Stimulated activated memory B cell treated with anti-CD40 and anti-IgM and Interleukin-4, amounts not matched to agents 10 μg/mL and 1 μg/mL and 100 μg/mL, for 72 hours (primary cell): ENCODE measurements at regions not wholly inside any gene's neighbourhood (a gene's known extent, or its start where the extent isn't known, plus 50 kb on each side); places are given as distances from the start of the nearest gene placed in this dataset.
A peak's percentile ranks its signal among the peaks of the same experiment; 100 is the strongest.

ENCODE experiments used
- ATAC-seq: fragments of 150-1000 bp; cut with Tn5 transposase; 2 replicates; pipeline ENCODE4 v1.10.0; 2021
- H3K27ac Mint-ChIP-seq: one replicate; pipeline ENCODE4 v1.8.0; 2022; ENCODE audit warnings: mild to moderate bottlenecking, mixed read lengths
- H3K27me3 Mint-ChIP-seq: one replicate; pipeline ENCODE4 v1.8.0; 2022; ENCODE audit warnings: mixed read lengths
- H3K36me3 Mint-ChIP-seq: one replicate; pipeline ENCODE4 v1.8.0; 2022; ENCODE audit warnings: mixed read lengths
- H3K4me1 Mint-ChIP-seq: one replicate; pipeline ENCODE4 v1.8.0; 2022; ENCODE audit warnings: mixed read lengths
- H3K4me3 Mint-ChIP-seq: one replicate; pipeline ENCODE4 v1.8.0; 2022; ENCODE audit warnings: mild to moderate bottlenecking, moderate library complexity, mixed read lengths
- H3K9me3 Mint-ChIP-seq: one replicate; pipeline ENCODE4 v1.8.0; 2022; ENCODE audit warnings: mixed read lengths

- H3K4me1 Mint-ChIP-seq: no peaks in the 10 kb centered on the region
- ATAC-seq: no peak
- no peak overlapping the region for H3K4me3 Mint-ChIP-seq
- no peak overlapping the region for H3K27ac Mint-ChIP-seq
- H3K27me3 Mint-ChIP-seq: no peaks in the 10 kb centered on the region
- H3K36me3 Mint-ChIP-seq: no peaks in the 10 kb centered on the region
- H3K9me3 Mint-ChIP-seq: no peaks in the 10 kb centered on the region
Observed at GRCh38 chr3:59611649-59612443, 562.0 kb upstream of the CFAP20DC start.

GRCh38 chr3:59609657-59610348, 560.0 kb upstream of the CFAP20DC start:
- no peak overlapping the region for H3K4me3 Mint-ChIP-seq
- no peaks in the 10 kb centered on the region for H3K36me3 Mint-ChIP-seq
- no peaks in the 10 kb centered on the region for H3K9me3 Mint-ChIP-seq
- no peaks in the 10 kb centered on the region for H3K4me1 Mint-ChIP-seq
- no peak for ATAC-seq
- no peak overlapping the region for H3K27ac Mint-ChIP-seq
- H3K27me3 Mint-ChIP-seq: no peaks in the 10 kb centered on the region

DNA sequence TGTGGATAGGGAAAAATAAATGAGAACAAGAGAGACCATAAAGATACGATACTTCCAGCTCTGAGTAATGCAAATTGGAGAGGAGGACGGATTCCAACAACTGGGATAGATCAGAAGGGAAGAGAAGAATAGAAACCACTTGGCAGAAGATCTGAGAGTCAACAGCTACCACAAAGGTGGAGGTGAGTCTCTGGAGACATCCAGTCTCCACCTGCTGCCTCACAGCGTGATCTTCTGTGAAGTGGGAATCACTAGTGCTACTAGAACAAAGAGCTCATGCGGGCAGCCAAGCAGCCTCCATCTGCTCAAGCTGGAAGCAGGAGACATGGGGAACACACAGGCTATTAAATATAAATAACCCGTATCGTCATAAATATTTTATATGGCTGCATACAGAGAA, 558.5 kb upstream of the CFAP20DC start:
- no peaks in the 10 kb centered on the region for H3K4me1 Mint-ChIP-seq
- H3K36me3 Mint-ChIP-seq: no peaks in the 10 kb centered on the region
- ATAC-seq: no peak
- no peak overlapping the region for H3K27ac Mint-ChIP-seq
- no peak overlapping the region for H3K4me3 Mint-ChIP-seq
- no peaks in the 10 kb centered on the region for H3K9me3 Mint-ChIP-seq
- no peaks in the 10 kb centered on the region for H3K27me3 Mint-ChIP-seq

DNA sequence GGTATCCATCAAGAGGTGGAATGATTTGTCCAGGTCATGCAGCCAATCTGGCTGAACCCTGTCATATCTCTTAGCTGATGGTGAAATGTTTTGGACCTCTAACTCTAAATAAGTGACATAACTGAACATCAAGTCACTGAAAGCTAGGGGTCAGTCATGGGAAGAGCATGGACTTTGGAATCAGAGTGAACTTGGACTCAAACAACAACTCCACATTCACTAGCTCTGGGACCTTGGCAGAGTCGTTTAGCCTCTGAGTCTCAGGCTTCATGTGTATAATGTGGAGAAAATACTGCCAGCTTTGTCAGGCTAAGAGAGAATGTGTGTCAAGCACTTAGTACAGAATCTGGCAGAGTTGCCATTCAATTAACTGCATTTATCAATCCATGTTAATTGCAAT, 557.8 kb upstream of the CFAP20DC start:
- Mint-ChIP-seq H3K4me1 (no peaks in the 10 kb centered on the region), H3K4me3 (no peak overlapping the region), H3K27me3 (no peaks in the 10 kb centered on the region), H3K27ac (no peak overlapping the region), H3K36me3 (no peaks in the 10 kb centered on the region), H3K9me3 (no peaks in the 10 kb centered on the region)
- ATAC-seq: no peak

- ATAC-seq: no peak
- H3K27me3 Mint-ChIP-seq: no peaks in the 10 kb centered on the region
- no peaks in the 10 kb centered on the region for H3K4me1 Mint-ChIP-seq
- no peaks in the 10 kb centered on the region for H3K9me3 Mint-ChIP-seq
- no peak overlapping the region for H3K27ac Mint-ChIP-seq
- H3K4me3 Mint-ChIP-seq: no peak overlapping the region
- H3K36me3 Mint-ChIP-seq: no peaks in the 10 kb centered on the region
Observed at GRCh38 chr3:59606638-59607266, 556.9 kb upstream of the CFAP20DC start.

DNA sequence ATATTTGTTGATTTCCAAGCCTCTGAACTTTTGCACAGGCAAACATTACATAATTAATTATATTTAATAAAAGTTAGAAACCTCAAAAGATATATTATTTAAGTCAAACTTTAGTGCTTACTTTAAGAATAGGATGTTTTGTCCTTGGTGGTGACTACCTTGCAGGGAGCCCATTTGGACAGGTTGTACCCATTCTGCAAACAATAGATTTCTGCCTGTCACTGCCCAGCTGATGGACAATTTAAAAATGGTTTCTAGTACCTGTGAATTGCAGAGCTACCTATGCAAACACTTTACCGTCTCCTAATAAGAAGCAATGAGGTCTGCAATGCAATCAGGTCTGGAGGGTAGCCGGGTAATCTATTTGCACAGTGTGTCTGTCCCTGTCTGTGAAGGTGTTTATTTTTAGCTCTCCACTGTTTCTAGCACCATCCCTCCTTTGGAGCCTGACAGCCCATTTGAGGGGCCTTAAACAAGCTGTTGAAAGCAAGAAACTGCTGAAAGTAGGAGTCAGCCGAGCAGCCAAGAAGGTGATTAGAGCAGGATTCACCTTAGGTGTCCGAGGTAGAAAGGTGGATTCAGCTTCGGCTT, 556.2 kb upstream of the CFAP20DC start:
- Mint-ChIP-seq H3K4me3 (no peak overlapping the region), H3K27ac (no peak overlapping the region), H3K36me3 (no peaks in the 10 kb centered on the region), H3K9me3 (no peaks in the 10 kb centered on the region), H3K4me1 (no peaks in the 10 kb centered on the region), H3K27me3 (no peaks in the 10 kb centered on the region)
- ATAC-seq: no peak

GRCh38 chr3:59605318-59605717, 555.5 kb upstream of the CFAP20DC start:
- ATAC-seq: no peak
- no peaks in the 10 kb centered on the region for H3K9me3 Mint-ChIP-seq
- H3K4me3 Mint-ChIP-seq: no peak overlapping the region
- H3K27me3 Mint-ChIP-seq: no peaks in the 10 kb centered on the region
- H3K4me1 Mint-ChIP-seq: no peaks in the 10 kb centered on the region
- H3K36me3 Mint-ChIP-seq: no peaks in the 10 kb centered on the region
- no peak overlapping the region for H3K27ac Mint-ChIP-seq

DNA sequence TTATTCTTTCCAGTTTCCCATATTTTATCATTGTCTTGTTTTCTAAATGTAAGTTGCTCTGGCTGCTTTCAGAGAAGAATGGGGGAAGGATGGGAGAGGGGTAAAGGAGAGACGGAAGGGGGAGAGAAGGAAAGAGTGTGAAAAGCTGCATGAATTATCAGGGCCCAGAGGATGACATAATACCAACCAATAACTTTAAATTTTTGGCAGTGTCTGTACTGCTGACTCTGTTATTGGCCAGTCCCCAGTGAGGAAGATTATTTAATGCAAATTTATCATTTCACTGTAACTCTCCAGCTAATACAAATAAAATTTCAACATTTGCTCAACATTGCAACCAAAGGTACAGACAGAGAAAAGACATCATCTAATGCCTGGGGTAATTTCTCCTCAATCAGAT, 551.7 kb upstream of the CFAP20DC start:
- ATAC-seq: no peak
- no peaks in the 10 kb centered on the region for H3K36me3 Mint-ChIP-seq
- no peak overlapping the region for H3K27ac Mint-ChIP-seq

DNA sequence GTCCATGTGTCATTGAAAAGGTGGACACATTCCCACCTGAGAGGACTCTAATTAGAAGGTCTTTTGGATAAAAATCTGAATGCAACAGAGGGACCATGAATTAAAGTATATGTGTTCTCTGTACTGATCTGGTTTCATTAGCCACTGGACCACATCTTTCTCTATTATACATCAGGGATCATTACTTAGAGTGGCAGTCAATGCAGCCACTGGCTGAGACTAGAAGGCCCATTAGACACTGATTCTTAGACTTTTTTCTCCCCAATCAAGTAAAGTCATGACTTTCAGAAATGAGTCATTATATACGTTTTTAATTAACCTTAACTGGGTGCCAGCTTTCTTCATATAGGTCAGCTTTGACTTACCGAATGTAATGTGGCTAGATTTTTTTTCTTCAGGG, 550.8 kb upstream of the CFAP20DC start:
- Mint-ChIP-seq H3K4me1 (no peaks in the 10 kb centered on the region), H3K9me3 (peaks cover 2% of the 10 kb centered on the region), H3K27me3 (no peaks in the 10 kb centered on the region), H3K36me3 (no peaks in the 10 kb centered on the region), H3K27ac (no peak overlapping the region), H3K4me3 (no peak overlapping the region)
- no peak for ATAC-seq

More for the DNA sequence above, 551.7 kb upstream of the CFAP20DC start:
- Mint-ChIP-seq H3K9me3 (no peaks in the 10 kb centered on the region), H3K4me3 (no peak overlapping the region), H3K4me1 (no peaks in the 10 kb centered on the region), H3K27me3 (no peaks in the 10 kb centered on the region)

DNA sequence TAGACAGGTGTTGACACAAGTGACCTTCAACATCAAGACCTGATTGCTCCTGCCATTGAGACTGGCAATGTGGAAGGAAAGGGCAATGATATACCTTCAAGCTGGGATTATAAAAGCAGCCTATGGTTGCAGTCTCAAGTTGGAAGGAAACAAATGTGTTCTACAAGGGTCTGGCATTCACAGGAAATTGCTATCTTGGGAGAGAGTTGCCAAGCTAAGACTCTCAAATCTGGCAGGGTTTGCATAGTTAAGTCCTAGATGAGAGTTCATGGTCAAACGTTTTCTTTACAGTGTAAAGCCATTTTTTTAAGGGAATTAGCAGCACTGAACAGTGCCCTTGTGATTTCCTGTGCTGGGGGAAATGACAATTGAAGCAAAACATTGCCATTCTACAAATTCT, 546.9 kb upstream of the CFAP20DC start:
- Mint-ChIP-seq H3K27me3 (no peaks in the 10 kb centered on the region), H3K27ac (no peak overlapping the region), H3K4me1 (no peaks in the 10 kb centered on the region), H3K9me3 (peaks cover 4% of the 10 kb centered on the region), H3K36me3 (no peaks in the 10 kb centered on the region), H3K4me3 (no peak overlapping the region)
- ATAC-seq: no peak

- ATAC-seq: no peak
- H3K4me3 Mint-ChIP-seq: no peak overlapping the region
- H3K27me3 Mint-ChIP-seq: no peaks in the 10 kb centered on the region
- H3K36me3 Mint-ChIP-seq: no peaks in the 10 kb centered on the region
- no peak overlapping the region for H3K27ac Mint-ChIP-seq
- peaks cover 4% of the 10 kb centered on the region for H3K9me3 Mint-ChIP-seq
- no peaks in the 10 kb centered on the region for H3K4me1 Mint-ChIP-seq
Observed at GRCh38 chr3:59595830-59596229, 546.0 kb upstream of the CFAP20DC start.

- no peak for ATAC-seq
- Mint-ChIP-seq H3K4me1 (no peaks in the 10 kb centered on the region), H3K36me3 (no peaks in the 10 kb centered on the region), H3K27me3 (no peaks in the 10 kb centered on the region), H3K4me3 (no peak overlapping the region), H3K27ac (no peak overlapping the region), H3K9me3 (peaks cover 5% of the 10 kb centered on the region)
Observed at GRCh38 chr3:59593380-59593779, 543.6 kb upstream of the CFAP20DC start.

- Mint-ChIP-seq H3K4me3 (no peak overlapping the region), H3K27me3 (no peaks in the 10 kb centered on the region), H3K4me1 (peaks cover 8% of the 10 kb centered on the region), H3K36me3 (no peaks in the 10 kb centered on the region), H3K9me3 (peaks cover 8% of the 10 kb centered on the region), H3K27ac (no peak overlapping the region)
- peak; percentile 32 for ATAC-seq
Observed at GRCh38 chr3:59580996-59581395, 531.2 kb upstream of the CFAP20DC start.

DNA sequence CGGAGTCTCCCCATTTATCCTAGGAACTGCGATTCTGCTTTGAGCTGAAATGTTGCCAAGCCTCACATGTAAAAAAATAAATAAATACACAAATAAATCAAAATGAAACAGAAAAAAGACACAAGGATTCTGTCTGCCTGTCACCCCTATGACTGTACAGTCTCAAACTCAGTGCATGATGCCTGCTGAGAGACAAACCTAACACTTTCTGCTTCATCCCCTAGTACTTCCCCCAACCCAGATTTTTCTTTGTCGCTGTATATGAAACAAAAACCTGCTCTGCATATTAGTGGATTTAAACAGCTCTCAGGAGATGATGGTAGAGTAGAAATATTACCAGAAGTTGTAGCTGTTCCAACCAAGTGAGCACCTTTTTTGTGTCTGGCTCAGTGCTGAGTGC, 530.7 kb upstream of the CFAP20DC start:
- Mint-ChIP-seq H3K9me3 (peaks cover 4% of the 10 kb centered on the region), H3K27ac (no peak overlapping the region), H3K4me3 (no peak overlapping the region), H3K4me1 (peaks cover 8% of the 10 kb centered on the region), H3K27me3 (no peaks in the 10 kb centered on the region), H3K36me3 (no peaks in the 10 kb centered on the region)
- no peak for ATAC-seq

- Mint-ChIP-seq H3K36me3 (no peaks in the 10 kb centered on the region), H3K27me3 (no peaks in the 10 kb centered on the region), H3K4me3 (no peak overlapping the region), H3K27ac (no peak overlapping the region), H3K4me1 (peaks cover 8% of the 10 kb centered on the region), H3K9me3 (peaks cover 4% of the 10 kb centered on the region)
- ATAC-seq: no peak
Observed at GRCh38 chr3:59578129-59578528, 528.3 kb upstream of the CFAP20DC start.
